Body of pancreas (tissue), 4 donors: ENCODE measurements at regions not wholly inside any gene's neighbourhood (a gene's known extent, or its start where the extent isn't known, plus 50 kb on each side); places are given as distances from the start of the nearest gene placed in this dataset.

ENCODE experiments used
- ATAC-seq: fragments of 150-250 bp; one replicate; pipeline ENCODE4 v1.9.1; 2016
- DNase-seq, 4 donors: peaks; one replicate each; pipeline ENCODE4 v3.0.0-alpha.2; 2019
- H3K27ac ChIP-seq, 4 donors: fragments of 200-600 bp; sonication (generic); 1 replicate in 3 of 4; 2 replicates in 1 of 4; pipeline versions ENCODE4 v1.5.1 to v1.6.1; 2016 to 2019; ENCODE audit warnings: mild to moderate bottlenecking in 1 of 4, mixed read lengths in 1 of 4, moderate library complexity in 1 of 4
- H3K27me3 ChIP-seq, 2 donors: fragments of 200-600 bp; sonication (generic); one replicate each; pipeline ENCODE4 v1.6.0; 2016; ENCODE audit warnings: mild to moderate bottlenecking in 1 of 2
- H3K36me3 ChIP-seq, 2 donors: fragments of 200-600 bp; sonication (generic); replicated peaks in 1 of 2; 2 replicates each; pipeline ENCODE4 v1.5.1; 2016; ENCODE audit warnings: low read depth in 2 of 2; ENCODE audit not compliant: insufficient read depth in 1 of 2
- H3K4me1 ChIP-seq: fragments of 200-600 bp; sonication (generic); one replicate; pipeline ENCODE4 v1.6.0; 2016
- H3K4me3 ChIP-seq, 2 donors: fragments of 200-600 bp; sonication (generic); 1 replicate in 1 of 2; 2 replicates in 1 of 2; pipeline ENCODE4 v1.5.1; 2016 to 2019
- H3K9me3 ChIP-seq, 3 donors: fragments of 200-600 bp; sonication (generic); 1 replicate in 2 of 3; 2 replicates in 1 of 3; pipeline ENCODE4 v1.5.1; 2016
- CTCF ChIP-seq, 7 experiments: fragments of 450-650 bp in 4 of 7; fragments of 200-600 bp in 3 of 7; sonication (generic) in 3 of 7; IDR thresholded peaks; one replicate each; pipeline ENCODE4 v1.5.1; 2016 to 2019; ENCODE audit warnings: antibody characterized with exemption in 7 of 7
- POLR2A ChIP-seq, 3 donors: fragments of 450-650 bp; IDR thresholded peaks; one replicate each; pipeline ENCODE4 v1.6.1; 2016; ENCODE audit warnings: antibody characterized with exemption in 3 of 3, mild to moderate bottlenecking in 2 of 3
- WGBS, 2 donors: methylation state at CpG; one replicate each; pipeline ENCODE4 v1.1.5; 2017; 5-methylcytosine and 5-hydroxymethylcytosine counted together
- intact Hi-C: fragments of 100-400 bp; cut with DNase I; formaldehyde crosslinking; loops from one replicate; pipeline ENCODE4 v1.15.1; 2023

- TF ChIP-seq POLR2A (IDR thresholded peaks at IDR 0.05) (no peak), CTCF (IDR thresholded peaks at IDR 0.05) (no peak)
- H3K4me3 ChIP-seq: no peak overlapping the region
- no peak for DNase-seq
- H3K27me3 ChIP-seq: no peaks in the 10 kb centered on the region
- H3K27ac ChIP-seq: no peak overlapping the region
- no peak for ATAC-seq
- WGBS, 2 donors: 78 to 93% methylated on average over 6 of the region's 6 CpGs
- no peaks in the 10 kb centered on the region for H3K9me3 ChIP-seq
- no peaks in the 10 kb centered on the region for H3K4me1 ChIP-seq
- no peaks in the 10 kb centered on the region for H3K36me3 ChIP-seq
- intact Hi-C loops: no loop called here
Measured at GRCh38 chr6:104095661-104096416, 763.9 kb downstream of the HACE1 start.

GRCh38 chr6:104087765-104088164, 772.0 kb downstream of the HACE1 start:
- Histone ChIP-seq H3K27me3 (no peaks in the 10 kb centered on the region), H3K4me1 (no peaks in the 10 kb centered on the region), H3K4me3 (no peak overlapping the region), H3K36me3 (no peaks in the 10 kb centered on the region), H3K9me3 (no peaks in the 10 kb centered on the region), H3K27ac (no peak overlapping the region)
- TF ChIP-seq CTCF (IDR thresholded peaks at IDR 0.05) (no peak), POLR2A (IDR thresholded peaks at IDR 0.05) (no peak)
- DNase-seq: no peak
- 38 to 55% methylated on average over 1 of the region's 1 CpG for WGBS, 2 donors
- no peak for ATAC-seq
- intact Hi-C loops: no loop called here

GRCh38 chr6:104068281-104068680, 791.4 kb downstream of the HACE1 start:
- Histone ChIP-seq H3K4me1 (no peaks in the 10 kb centered on the region), H3K9me3 (no peaks in the 10 kb centered on the region), H3K36me3 (no peaks in the 10 kb centered on the region), H3K4me3 (no peak overlapping the region), H3K27me3 (no peaks in the 10 kb centered on the region), H3K27ac (no peak overlapping the region)
- intact Hi-C loops: no loop called here
- DNase-seq: no peak
- 60 to 81% methylated on average over 2 of the region's 2 CpGs for WGBS, 2 donors
- no peak for TF ChIP-seq CTCF (IDR thresholded peaks at IDR 0.05)
- TF ChIP-seq POLR2A (IDR thresholded peaks at IDR 0.05): no peak
- no peak for ATAC-seq

- DNase-seq: no peak
- ATAC-seq: no peak
- Histone ChIP-seq H3K36me3 (no peaks in the 10 kb centered on the region), H3K4me3 (no peak overlapping the region), H3K9me3 (no peaks in the 10 kb centered on the region), H3K27ac (no peak overlapping the region), H3K4me1 (no peaks in the 10 kb centered on the region), H3K27me3 (no peaks in the 10 kb centered on the region)
- 73 to 83% methylated on average over 8 of the region's 8 CpGs for WGBS, 2 donors
- intact Hi-C loops: no loop called here
- TF ChIP-seq POLR2A (IDR thresholded peaks at IDR 0.05): no peak
- no peak for TF ChIP-seq CTCF (IDR thresholded peaks at IDR 0.05)
Measured at GRCh38 chr6:104064876-104065275, 794.8 kb downstream of the HACE1 start.

GRCh38 chr6:104050455-104050854, 809.3 kb downstream of the HACE1 start:
- TF ChIP-seq CTCF (IDR thresholded peaks at IDR 0.05) (no peak), POLR2A (IDR thresholded peaks at IDR 0.05) (no peak)
- DNase-seq (no peak), ATAC-seq (no peak)
- H3K36me3 ChIP-seq: no peaks in the 10 kb centered on the region
- 55 to 67% methylated on average over 2 of the region's 2 CpGs for WGBS, 2 donors
- no peaks in the 10 kb centered on the region for H3K27me3 ChIP-seq
- no peak overlapping the region for H3K4me3 ChIP-seq
- no peaks in the 10 kb centered on the region for H3K4me1 ChIP-seq
- no peak overlapping the region for H3K27ac ChIP-seq
- no peaks in the 10 kb centered on the region for H3K9me3 ChIP-seq
- intact Hi-C loops: no loop called here
